ENCODE measurements at regions not wholly inside any gene's neighbourhood (a gene's known extent, or its start where the extent isn't known, plus 50 kb on each side); places are given as distances from the start of the nearest gene placed in this dataset.

DNA sequence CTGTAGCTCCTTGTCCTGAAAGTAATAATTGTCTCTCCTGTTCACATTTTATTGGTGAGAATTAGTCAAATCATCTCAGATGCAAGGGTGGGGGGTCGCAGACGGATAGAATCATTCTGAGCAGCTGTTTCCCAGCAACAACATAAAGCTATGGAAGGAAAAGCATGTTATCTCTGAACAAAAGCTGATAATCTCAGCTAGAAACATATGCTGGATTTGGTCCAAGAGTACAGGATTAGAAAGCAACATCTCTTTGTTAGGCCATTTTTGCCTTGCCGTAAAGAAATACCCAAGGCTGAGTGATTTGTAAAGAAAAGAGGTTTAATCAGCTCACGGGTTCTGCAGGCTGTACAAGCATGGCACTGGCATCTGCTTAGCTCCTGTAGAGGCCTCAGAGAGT is 472.8 kb upstream of the BOD1L1 start:
- Histone ChIP-seq H3K9ac (ENCODE audit: low read depth in 1 of 2, low read length in 2 of 2) (no peak overlapping the region), H3K4me3 (ENCODE audit: low read depth in 1 of 3, low read length in 3 of 3) (no peak overlapping the region), H3K4me1 (ENCODE audit: control insufficient read depth in 4 of 4, insufficient read depth in 4 of 4, low read length in 3 of 4) (no peaks in the 10 kb centered on the region), H3K36me3 (ENCODE audit: control insufficient read depth in 4 of 4, insufficient read depth in 3 of 4, low read depth in 1 of 4, low read length in 3 of 4) (no peaks in the 10 kb centered on the region), H3K9me3 (ENCODE audit: control insufficient read depth in 4 of 4, low read length in 3 of 4) (peaks cover 0 to 1% (median 0%) of the 10 kb centered on the region in 4 donors), H3K27ac (ENCODE audit: low read depth in 1 of 2, low read length in 2 of 2) (no peak overlapping the region), H3K27me3 (ENCODE audit: control insufficient read depth in 4 of 4, insufficient read depth in 4 of 4, low read length in 3 of 4) (peaks cover 0 to 3% (median 0%) of the 10 kb centered on the region in 4 donors)
- TF ChIP-seq YY1 (IDR thresholded peaks at IDR 0.05), result no peak
- no peak for TF ChIP-seq NR2F2 (IDR thresholded peaks at IDR 0.05)
- TF ChIP-seq CTCF (IDR thresholded peaks at IDR 0.05; ENCODE audit: low read depth, low read length, missing input control), result no peak
- no peak for TF ChIP-seq EGR1 (IDR thresholded peaks at IDR 0.05; ENCODE audit: low read depth in 2 of 2)
- no peak for TF ChIP-seq RXRA (IDR thresholded peaks at IDR 0.05)
- no peak for TF ChIP-seq FOXA1 (IDR thresholded peaks at IDR 0.05)
- no peak for TF ChIP-seq FOXA2 (IDR thresholded peaks at IDR 0.05)
- TF ChIP-seq, protein P1, sequence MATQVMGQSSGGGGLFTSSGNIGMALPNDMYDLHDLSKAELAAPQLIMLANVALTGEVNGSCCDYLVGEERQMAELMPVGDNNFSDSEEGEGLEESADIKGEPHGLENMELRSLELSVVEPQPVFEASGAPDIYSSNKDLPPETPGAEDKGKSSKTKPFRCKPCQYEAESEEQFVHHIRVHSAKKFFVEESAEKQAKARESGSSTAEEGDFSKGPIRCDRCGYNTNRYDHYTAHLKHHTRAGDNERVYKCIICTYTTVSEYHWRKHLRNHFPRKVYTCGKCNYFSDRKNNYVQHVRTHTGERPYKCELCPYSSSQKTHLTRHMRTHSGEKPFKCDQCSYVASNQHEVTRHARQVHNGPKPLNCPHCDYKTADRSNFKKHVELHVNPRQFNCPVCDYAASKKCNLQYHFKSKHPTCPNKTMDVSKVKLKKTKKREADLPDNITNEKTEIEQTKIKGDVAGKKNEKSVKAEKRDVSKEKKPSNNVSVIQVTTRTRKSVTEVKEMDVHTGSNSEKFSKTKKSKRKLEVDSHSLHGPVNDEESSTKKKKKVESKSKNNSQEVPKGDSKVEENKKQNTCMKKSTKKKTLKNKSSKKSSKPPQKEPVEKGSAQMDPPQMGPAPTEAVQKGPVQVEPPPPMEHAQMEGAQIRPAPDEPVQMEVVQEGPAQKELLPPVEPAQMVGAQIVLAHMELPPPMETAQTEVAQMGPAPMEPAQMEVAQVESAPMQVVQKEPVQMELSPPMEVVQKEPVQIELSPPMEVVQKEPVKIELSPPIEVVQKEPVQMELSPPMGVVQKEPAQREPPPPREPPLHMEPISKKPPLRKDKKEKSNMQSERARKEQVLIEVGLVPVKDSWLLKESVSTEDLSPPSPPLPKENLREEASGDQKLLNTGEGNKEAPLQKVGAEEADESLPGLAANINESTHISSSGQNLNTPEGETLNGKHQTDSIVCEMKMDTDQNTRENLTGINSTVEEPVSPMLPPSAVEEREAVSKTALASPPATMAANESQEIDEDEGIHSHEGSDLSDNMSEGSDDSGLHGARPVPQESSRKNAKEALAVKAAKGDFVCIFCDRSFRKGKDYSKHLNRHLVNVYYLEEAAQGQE (IDR thresholded peaks at IDR 0.05), result no peak
- no peak for TF ChIP-seq JUND (IDR thresholded peaks at IDR 0.05)
- TF ChIP-seq ATF3 (IDR thresholded peaks at IDR 0.05), result no peak
- no peak for TF ChIP-seq GABPA (IDR thresholded peaks at IDR 0.05 in 1 of 2, conservative IDR thresholded peaks at IDR 0.05 in 1 of 2)
- no peak for TF ChIP-seq HNF4A (conservative IDR thresholded peaks at IDR 0.05)
- TF ChIP-seq SP1 (IDR thresholded peaks at IDR 0.05), result no peak
- TF ChIP-seq HNF4G (IDR thresholded peaks at IDR 0.05), result no peak
- TF ChIP-seq TAF1 (conservative IDR thresholded peaks at IDR 0.05), result no peak
- TF ChIP-seq, protein P2, sequence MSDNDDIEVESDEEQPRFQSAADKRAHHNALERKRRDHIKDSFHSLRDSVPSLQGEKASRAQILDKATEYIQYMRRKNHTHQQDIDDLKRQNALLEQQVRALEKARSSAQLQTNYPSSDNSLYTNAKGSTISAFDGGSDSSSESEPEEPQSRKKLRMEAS (IDR thresholded peaks at IDR 0.05), result no peak
- no peak for TF ChIP-seq ZBTB33 (IDR thresholded peaks at IDR 0.05)
- no peak for DNase-seq (ENCODE audit: low spot score)
- WGBS, result 75% methylated on average over 4 of the region's 4 CpGs

DNA sequence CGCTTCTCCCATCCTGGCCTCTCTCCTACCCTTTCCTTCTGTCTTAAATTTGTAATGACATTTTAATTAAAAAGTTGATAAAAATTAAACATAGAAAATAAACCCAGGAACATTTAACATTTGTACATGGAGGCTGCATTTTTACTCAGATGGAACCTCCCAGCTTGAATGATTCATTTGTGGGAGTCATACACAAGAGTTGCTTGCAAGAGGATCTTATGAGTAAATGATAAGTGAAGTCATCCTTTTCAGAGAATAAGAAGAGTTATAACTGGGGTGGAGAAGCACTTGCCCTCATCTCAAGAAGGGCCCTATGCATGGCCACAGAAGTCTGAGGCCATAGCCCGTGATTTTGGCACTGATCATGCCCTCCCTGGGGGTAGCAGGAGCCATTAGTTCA is 482.9 kb upstream of the BOD1L1 start:
- Histone ChIP-seq H3K4me3 (ENCODE audit: low read depth in 1 of 3, low read length in 3 of 3) (no peak overlapping the region), H3K27me3 (ENCODE audit: control insufficient read depth in 4 of 4, insufficient read depth in 4 of 4, low read length in 3 of 4) (peaks cover 0 to 3% (median 0%) of the 10 kb centered on the region in 4 donors), H3K36me3 (ENCODE audit: control insufficient read depth in 4 of 4, insufficient read depth in 3 of 4, low read depth in 1 of 4, low read length in 3 of 4) (no peaks in the 10 kb centered on the region), H3K27ac (ENCODE audit: low read depth in 1 of 2, low read length in 2 of 2) (no peak overlapping the region), H3K4me1 (ENCODE audit: control insufficient read depth in 4 of 4, insufficient read depth in 4 of 4, low read length in 3 of 4) (no peaks in the 10 kb centered on the region), H3K9me3 (ENCODE audit: control insufficient read depth in 4 of 4, low read length in 3 of 4) (peaks cover 0 to 10% (median 3%) of the 10 kb centered on the region in 4 donors), H3K9ac (ENCODE audit: low read depth in 1 of 2, low read length in 2 of 2) (no peak overlapping the region)
- no peak for DNase-seq (ENCODE audit: low spot score)
- 83% methylated on average over 2 of the region's 2 CpGs for WGBS
- no peak for TF ChIP-seq CTCF (IDR thresholded peaks at IDR 0.05; ENCODE audit: low read depth, low read length, missing input control)
- no peak for TF ChIP-seq FOXA2 (IDR thresholded peaks at IDR 0.05)
- no peak for TF ChIP-seq HNF4A (conservative IDR thresholded peaks at IDR 0.05)
- no peak for TF ChIP-seq RXRA (IDR thresholded peaks at IDR 0.05)
- no peak for TF ChIP-seq ATF3 (IDR thresholded peaks at IDR 0.05)
- no peak for TF ChIP-seq RAD21 (IDR thresholded peaks at IDR 0.05)
- no peak for TF ChIP-seq NR2F2 (IDR thresholded peaks at IDR 0.05)
- TF ChIP-seq JUND (IDR thresholded peaks at IDR 0.05), result no peak
- no peak for TF ChIP-seq FOXA1 (IDR thresholded peaks at IDR 0.05)
- no peak for TF ChIP-seq GABPA (IDR thresholded peaks at IDR 0.05 in 1 of 2, conservative IDR thresholded peaks at IDR 0.05 in 1 of 2)
- no peak for TF ChIP-seq HNF4G (IDR thresholded peaks at IDR 0.05)
- no peak for TF ChIP-seq ZBTB33 (IDR thresholded peaks at IDR 0.05)

Measured in liver (tissue), 8 donors.